ENCODE measurements at regions not wholly inside any gene's neighbourhood (a gene's known extent, or its start where the extent isn't known, plus 50 kb on each side); places are given as distances from the start of the nearest gene placed in this dataset.

GRCh38 chr3:154507727-154508126 is 77.7 kb upstream of the GPR149 start:
- Histone ChIP-seq H3K4me2 (no peak overlapping the region), H3K4me3 (no peak overlapping the region), H3K9me3 (no peaks in the 10 kb centered on the region), H3K4me1 (no peaks in the 10 kb centered on the region), H3K27ac (no peak overlapping the region)
- no peak for TF ChIP-seq HOXB5 (CRISPR knock-in tag; IDR thresholded peaks at IDR 0.05)
- no peak for TF ChIP-seq MAZ (IDR thresholded peaks at IDR 0.05; ENCODE audit: borderline replicate concordance, low read depth, low read length)
- no peak for TF ChIP-seq BCL3 (IDR thresholded peaks at IDR 0.05)
- no peak for TF ChIP-seq ELK1 (IDR thresholded peaks at IDR 0.05; ENCODE audit: low read depth, low read length)
- no peak for TF ChIP-seq ATOH8 (CRISPR knock-in tag; IDR thresholded peaks at IDR 0.05; ENCODE audit: low read depth)
- TF ChIP-seq NR3C1 (IDR thresholded peaks at IDR 0.05), result no peak
- TF ChIP-seq CBX2 (IDR thresholded peaks at IDR 0.05; ENCODE audit: borderline replicate concordance, low read depth), result no peak
- no peak for TF ChIP-seq JUN (IDR thresholded peaks at IDR 0.05)
- no peak for TF ChIP-seq RARB (CRISPR knock-in tag; IDR thresholded peaks at IDR 0.05)
- TF ChIP-seq RFX5 (IDR thresholded peaks at IDR 0.05), result no peak
- no peak for TF ChIP-seq MAFK (IDR thresholded peaks at IDR 0.05; ENCODE audit: partially characterized antibody)
- no peak for TF ChIP-seq CHD2 (IDR thresholded peaks at IDR 0.05; ENCODE audit: low read length, partially characterized antibody)
- TF ChIP-seq REST (IDR thresholded peaks at IDR 0.05), result no peak
- no peak for TF ChIP-seq MAX (IDR thresholded peaks at IDR 0.05)
- no peak for TF ChIP-seq NPAS2 (CRISPR knock-in tag; IDR thresholded peaks at IDR 0.05; ENCODE audit: borderline replicate concordance)
- no peak for TF ChIP-seq ZFP36 (IDR thresholded peaks at IDR 0.05; ENCODE audit: borderline replicate concordance, partially characterized antibody)
- no peak for TF ChIP-seq JUNB (IDR thresholded peaks at IDR 0.05)
- TF ChIP-seq HMGXB4 (CRISPR knock-in tag; IDR thresholded peaks at IDR 0.05; ENCODE audit: borderline replicate concordance), result no peak
- no peak for TF ChIP-seq ZC3H11A (IDR thresholded peaks at IDR 0.05)
- ChIA-PET POLR2A (no interaction called here), CTCF (no interaction called here)
- FAIRE-seq (no peak), DNase-seq (ENCODE audit: low read depth in 1 of 2, low spot score in 1 of 2) (no peak), ATAC-seq (no peak)
- WGBS (ENCODE audit: missing lambda C conversion rate), result 2% methylated on average over 2 of the region's 2 CpGs

Measured in A549 (cell line).